ENCODE measurements at regions not wholly inside any gene's neighbourhood (a gene's known extent, or its start where the extent isn't known, plus 50 kb on each side); places are given as distances from the start of the nearest gene placed in this dataset.
A peak's percentile ranks its signal among the peaks of the same experiment; 100 is the strongest.

- no peak for DNase-seq (ENCODE audit: low read depth)
These were observed 568.0 kb upstream of the IGFBP3 start for GRCh38 chr7:46489106-46489505.

GRCh38 chr7:46488607-46489006 is 567.5 kb upstream of the IGFBP3 start:
- DNase-seq (ENCODE audit: low read depth), result no peak

- DNase-seq (ENCODE audit: low read depth), result peak; percentile 33
These were observed 565.5 kb upstream of the IGFBP3 start for GRCh38 chr7:46486256-46487206.

- no peak for DNase-seq (ENCODE audit: low read depth)
These were observed 564.5 kb upstream of the IGFBP3 start for GRCh38 chr7:46485481-46486065.

- no peak for DNase-seq (ENCODE audit: low read depth)
These were observed 563.8 kb upstream of the IGFBP3 start for GRCh38 chr7:46484906-46485305.

- no peak for DNase-seq (ENCODE audit: low read depth)
These were observed 559.5 kb upstream of the IGFBP3 start for GRCh38 chr7:46480619-46481018.

GRCh38 chr7:46479680-46480079 is 558.6 kb upstream of the IGFBP3 start:
- no peak for DNase-seq (ENCODE audit: low read depth)

GRCh38 chr7:46478046-46478445 is 557.0 kb upstream of the IGFBP3 start:
- no peak for DNase-seq (ENCODE audit: low read depth)

GRCh38 chr7:46468753-46469356 is 547.8 kb upstream of the IGFBP3 start:
- no peak for DNase-seq (ENCODE audit: low read depth)

- DNase-seq (ENCODE audit: low read depth), result no peak
These were observed 542.1 kb upstream of the IGFBP3 start for GRCh38 chr7:46463170-46463569.

- no peak for DNase-seq (ENCODE audit: low read depth)
These were observed 540.3 kb upstream of the IGFBP3 start for GRCh38 chr7:46461334-46461777.

- no peak for DNase-seq (ENCODE audit: low read depth)
These were observed 538.9 kb upstream of the IGFBP3 start for GRCh38 chr7:46459942-46460341.

GRCh38 chr7:46454816-46455215 is 533.7 kb upstream of the IGFBP3 start:
- DNase-seq (ENCODE audit: low read depth), result no peak

- no peak for DNase-seq (ENCODE audit: low read depth)
These were observed 531.6 kb upstream of the IGFBP3 start for GRCh38 chr7:46452561-46453135.

- DNase-seq (ENCODE audit: low read depth), result no peak
These were observed 530.8 kb upstream of the IGFBP3 start for GRCh38 chr7:46451846-46452245.

- DNase-seq (ENCODE audit: low read depth), result no peak
These were observed 529.8 kb upstream of the IGFBP3 start for GRCh38 chr7:46450886-46451285.

- DNase-seq (ENCODE audit: low read depth), result no peak
These were observed 529.4 kb upstream of the IGFBP3 start for GRCh38 chr7:46450425-46450824.

- no peak for DNase-seq (ENCODE audit: low read depth)
These were observed 528.7 kb upstream of the IGFBP3 start for GRCh38 chr7:46449743-46450142.

GRCh38 chr7:46448478-46448877 is 527.4 kb upstream of the IGFBP3 start:
- no peak for DNase-seq (ENCODE audit: low read depth)

- DNase-seq (ENCODE audit: low read depth), result no peak
These were observed 525.1 kb upstream of the IGFBP3 start for GRCh38 chr7:46446151-46446550.

GRCh38 chr7:46444256-46444655 is 523.2 kb upstream of the IGFBP3 start:
- no peak for DNase-seq (ENCODE audit: low read depth)

- DNase-seq (ENCODE audit: low read depth), result peak; percentile 2
These were observed 519.1 kb upstream of the IGFBP3 start for GRCh38 chr7:46440186-46440585.

GRCh38 chr7:46432708-46433107 is 511.6 kb upstream of the IGFBP3 start:
- peak; percentile 66 for DNase-seq (ENCODE audit: low read depth)

All from fibroblast of the conjunctiva (primary cell).